Natural killer cell (primary cell): ENCODE measurements at regions not wholly inside any gene's neighbourhood (a gene's known extent, or its start where the extent isn't known, plus 50 kb on each side); places are given as distances from the start of the nearest gene placed in this dataset.

Source experiments
- ATAC-seq, 3 donors: fragments of 150-1000 bp in 2 of 3; fragments of 200-7000 bp in 1 of 3; cut with Tn5 transposase; 1 replicate in 1 of 3; 2 replicates in 2 of 3; pipeline ENCODE4 v1.10.0; 2021; ENCODE audit warnings: mild to moderate bottlenecking in 2 of 3, moderate library complexity in 2 of 3
- DNase-seq, 2 donors: peaks; one replicate each; pipeline versions ENCODE4 v3.0.0 to v3.0.0-alpha.2; 2013 to 2021; ENCODE audit warnings: mixed read lengths in 1 of 2
- H3K27ac ChIP-seq: one replicate; pipeline ENCODE4 v1.5.1; 2013; ENCODE audit warnings: mild to moderate bottlenecking, low read length
- H3K27me3 ChIP-seq: one replicate; pipeline ENCODE4 v1.6.1; 2013; ENCODE audit warnings: low read length; ENCODE audit not compliant: control insufficient read depth, insufficient read depth
- H3K36me3 ChIP-seq: one replicate; pipeline ENCODE4 v1.6.1; 2013; ENCODE audit warnings: low read length; ENCODE audit not compliant: control insufficient read depth, insufficient read depth
- H3K4me1 ChIP-seq: one replicate; pipeline ENCODE4 v1.6.1; 2013; ENCODE audit warnings: low read length; ENCODE audit not compliant: control insufficient read depth, insufficient read depth
- H3K4me3 ChIP-seq: one replicate; pipeline ENCODE4 v1.5.1; 2013; ENCODE audit warnings: low read length
- H3K9me3 ChIP-seq: one replicate; pipeline ENCODE4 v1.6.1; 2013; ENCODE audit warnings: low read length; ENCODE audit not compliant: control insufficient read depth, insufficient read depth
- H3K27ac Mint-ChIP-seq, 2 donors: one replicate each; pipeline ENCODE4 v1.8.0; 2022; ENCODE audit warnings: mild to moderate bottlenecking in 2 of 2, mixed read lengths in 2 of 2, moderate library complexity in 1 of 2
- H3K27me3 Mint-ChIP-seq, 2 donors: one replicate each; pipeline ENCODE4 v1.8.0; 2022; ENCODE audit warnings: low read depth in 2 of 2, mixed read lengths in 2 of 2
- H3K36me3 Mint-ChIP-seq: one replicate; pipeline ENCODE4 v1.8.0; 2022; ENCODE audit warnings: mixed read lengths
- H3K4me1 Mint-ChIP-seq, 2 donors: one replicate each; pipeline ENCODE4 v1.8.0; 2022; ENCODE audit warnings: mixed read lengths in 2 of 2
- H3K4me3 Mint-ChIP-seq: one replicate; pipeline ENCODE4 v1.8.0; 2022; ENCODE audit warnings: mild to moderate bottlenecking, moderate library complexity, mixed read lengths
- H3K9me3 Mint-ChIP-seq, 2 donors: one replicate each; pipeline ENCODE4 v1.8.0; 2022; ENCODE audit warnings: mixed read lengths in 2 of 2
- WGBS: methylation state at CpG from one replicate; pipeline ENCODE4 v1.1.7; 2013; ENCODE audit warnings: missing lambda C conversion rate; ENCODE audit not compliant: insufficient coverage; 5-methylcytosine and 5-hydroxymethylcytosine counted together
- intact Hi-C: fragments of 100-400 bp; cut with micrococcal nuclease; formaldehyde crosslinking; loops from one replicate; pipeline ENCODE4 v1.14.2; 2022
- TF ChIP-seq, protein P1 (sequence below): fragments of 200-600 bp; IDR thresholded peaks from one replicate; pipeline ENCODE4 v1.8.0; 2022; ENCODE audit warnings: antibody characterized with exemption

DNA sequence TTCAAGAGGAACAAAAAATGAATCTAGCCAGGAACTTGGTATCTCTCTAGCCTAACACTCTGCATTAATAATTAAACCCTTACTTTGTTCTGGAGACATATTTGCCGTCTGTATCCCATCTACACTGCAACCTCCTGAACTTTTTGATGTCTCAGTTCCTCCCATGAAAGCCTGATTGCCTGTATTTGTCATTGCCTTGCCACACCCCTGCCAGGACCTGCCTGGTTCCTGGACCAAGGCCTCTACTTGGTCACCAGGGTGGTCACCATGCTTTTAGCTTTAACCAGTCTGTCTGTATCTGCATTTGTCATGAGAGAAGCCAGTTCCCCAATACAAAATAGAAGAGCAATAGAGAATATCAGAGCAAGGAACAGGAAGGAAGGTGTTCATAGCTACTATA lies 58.8 kb upstream of the NOL4 start:
- Mint-ChIP-seq H3K9me3 (peaks cover 4 to 12% of the 10 kb centered on the region in 2 donors), H3K27ac (no peak overlapping the region), H3K36me3 (no peaks in the 10 kb centered on the region), H3K27me3 (no peaks in the 10 kb centered on the region), H3K4me3 (no peak overlapping the region), H3K4me1 (no peaks in the 10 kb centered on the region)
- Histone ChIP-seq H3K36me3 (no peaks in the 10 kb centered on the region), H3K4me1 (no peaks in the 10 kb centered on the region), H3K27ac (no peak overlapping the region), H3K9me3 (peaks cover 4% of the 10 kb centered on the region), H3K27me3 (no peaks in the 10 kb centered on the region), H3K4me3 (no peak overlapping the region)
- ATAC-seq (no peak), DNase-seq (no peak)
- intact Hi-C loops, result no loop called here
- TF ChIP-seq, protein P1, sequence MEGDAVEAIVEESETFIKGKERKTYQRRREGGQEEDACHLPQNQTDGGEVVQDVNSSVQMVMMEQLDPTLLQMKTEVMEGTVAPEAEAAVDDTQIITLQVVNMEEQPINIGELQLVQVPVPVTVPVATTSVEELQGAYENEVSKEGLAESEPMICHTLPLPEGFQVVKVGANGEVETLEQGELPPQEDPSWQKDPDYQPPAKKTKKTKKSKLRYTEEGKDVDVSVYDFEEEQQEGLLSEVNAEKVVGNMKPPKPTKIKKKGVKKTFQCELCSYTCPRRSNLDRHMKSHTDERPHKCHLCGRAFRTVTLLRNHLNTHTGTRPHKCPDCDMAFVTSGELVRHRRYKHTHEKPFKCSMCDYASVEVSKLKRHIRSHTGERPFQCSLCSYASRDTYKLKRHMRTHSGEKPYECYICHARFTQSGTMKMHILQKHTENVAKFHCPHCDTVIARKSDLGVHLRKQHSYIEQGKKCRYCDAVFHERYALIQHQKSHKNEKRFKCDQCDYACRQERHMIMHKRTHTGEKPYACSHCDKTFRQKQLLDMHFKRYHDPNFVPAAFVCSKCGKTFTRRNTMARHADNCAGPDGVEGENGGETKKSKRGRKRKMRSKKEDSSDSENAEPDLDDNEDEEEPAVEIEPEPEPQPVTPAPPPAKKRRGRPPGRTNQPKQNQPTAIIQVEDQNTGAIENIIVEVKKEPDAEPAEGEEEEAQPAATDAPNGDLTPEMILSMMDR, result no peak
- 82% methylated on average over 1 of the region's 1 CpG for WGBS

DNA sequence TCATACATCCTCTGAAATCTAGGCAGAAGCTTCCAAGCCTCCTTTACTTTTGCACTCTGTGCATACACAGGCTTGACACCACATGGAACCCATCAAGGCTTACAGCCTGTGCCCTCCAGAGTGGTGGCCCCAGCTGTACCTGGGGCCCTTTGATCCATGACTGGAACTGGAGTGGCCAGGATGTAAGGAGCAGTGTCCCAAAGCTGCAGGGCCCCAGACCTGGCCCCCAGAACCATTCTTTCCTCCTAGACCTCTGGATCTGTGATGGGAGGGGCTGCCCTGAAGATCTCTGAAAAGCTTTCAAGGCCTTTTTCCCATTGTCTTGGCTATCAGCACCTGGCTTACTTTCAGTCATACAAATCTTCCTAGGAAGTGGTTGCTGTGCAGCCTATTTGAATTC lies 63.1 kb upstream of the NOL4 start:
- H3K27ac ChIP-seq, result no peak overlapping the region
- H3K9me3 ChIP-seq, result peaks cover 7% of the 10 kb centered on the region
- no peaks in the 10 kb centered on the region for H3K36me3 ChIP-seq
- peaks cover 10 to 15% of the 10 kb centered on the region in 2 donors for H3K9me3 Mint-ChIP-seq
- H3K4me1 ChIP-seq, result no peaks in the 10 kb centered on the region
- intact Hi-C loops, result no loop called here
- H3K4me3 ChIP-seq, result no peak overlapping the region
- H3K36me3 Mint-ChIP-seq, result no peaks in the 10 kb centered on the region
- DNase-seq, result no peak
- H3K27me3 Mint-ChIP-seq, result no peaks in the 10 kb centered on the region
- no peak for ATAC-seq
- TF ChIP-seq, protein P1, result no peak
- no peak overlapping the region for H3K4me3 Mint-ChIP-seq
- no peaks in the 10 kb centered on the region for H3K27me3 ChIP-seq
- H3K27ac Mint-ChIP-seq, result no peak overlapping the region
- no peaks in the 10 kb centered on the region for H3K4me1 Mint-ChIP-seq

DNA sequence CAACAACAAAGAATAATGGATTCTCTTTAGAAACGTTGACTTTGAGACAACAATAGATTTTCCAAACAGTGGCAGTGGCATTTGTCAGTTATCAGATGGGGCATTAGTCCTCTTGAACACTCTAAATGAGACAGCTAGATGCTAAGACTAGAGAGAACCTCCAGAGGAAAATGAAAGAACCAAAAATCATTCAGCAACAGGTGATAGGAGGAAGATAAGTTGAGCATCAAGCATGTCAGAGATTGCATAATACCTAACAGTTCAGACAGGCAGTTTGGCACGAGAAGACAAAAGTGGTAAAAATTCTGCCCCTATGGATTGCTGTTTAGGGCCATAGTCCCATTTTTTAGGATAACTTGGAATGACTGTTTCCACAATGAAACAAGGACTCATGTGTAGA lies 67.9 kb upstream of the NOL4 start:
- Histone ChIP-seq H3K27ac (no peak overlapping the region), H3K27me3 (no peaks in the 10 kb centered on the region), H3K9me3 (peaks cover 7% of the 10 kb centered on the region), H3K36me3 (no peaks in the 10 kb centered on the region), H3K4me1 (no peaks in the 10 kb centered on the region), H3K4me3 (no peak overlapping the region)
- ATAC-seq (no peak), DNase-seq (no peak)
- Mint-ChIP-seq H3K36me3 (peaks cover 10% of the 10 kb centered on the region), H3K4me1 (no peaks in the 10 kb centered on the region), H3K9me3 (peaks cover 11 to 17% of the 10 kb centered on the region in 2 donors), H3K27ac (no peak overlapping the region), H3K4me3 (no peak overlapping the region), H3K27me3 (no peaks in the 10 kb centered on the region)
- TF ChIP-seq, protein P1, result no peak
- intact Hi-C loops, result no loop called here
- WGBS, result 58% methylated on average over 2 of the region's 2 CpGs

DNA sequence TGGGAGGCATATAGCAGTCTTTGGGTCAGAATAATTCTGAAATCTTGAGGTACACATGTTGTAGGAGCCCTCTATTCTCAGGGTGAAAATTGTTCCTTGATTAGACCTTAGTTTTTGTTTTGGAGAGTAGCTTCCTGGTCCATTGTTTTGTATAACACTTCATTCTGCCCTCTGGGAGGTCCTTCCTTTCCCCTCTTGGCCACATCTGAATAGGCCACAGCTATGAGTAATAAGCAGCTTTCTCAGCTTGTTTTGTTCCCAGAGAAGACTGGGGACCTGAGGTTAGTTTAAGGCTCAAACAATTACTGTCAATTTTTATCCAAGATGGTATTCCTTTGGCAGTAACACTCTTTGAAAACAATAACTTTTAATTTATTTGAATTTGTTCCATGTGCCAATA lies 72.6 kb upstream of the NOL4 start:
- Histone ChIP-seq H3K4me3 (no peak overlapping the region), H3K27me3 (no peaks in the 10 kb centered on the region), H3K36me3 (no peaks in the 10 kb centered on the region), H3K9me3 (peaks cover 6% of the 10 kb centered on the region), H3K4me1 (no peaks in the 10 kb centered on the region), H3K27ac (no peak overlapping the region)
- Mint-ChIP-seq H3K27me3 (no peaks in the 10 kb centered on the region), H3K4me1 (no peaks in the 10 kb centered on the region), H3K4me3 (no peak overlapping the region), H3K9me3 (peaks cover 6 to 8% of the 10 kb centered on the region in 2 donors), H3K27ac (no peak overlapping the region), H3K36me3 (peaks cover 10% of the 10 kb centered on the region)
- intact Hi-C loops, result no loop called here
- ATAC-seq, result no peak
- DNase-seq, result no peak
- TF ChIP-seq, protein P1, result no peak
